ENCODE measurements at regions not wholly inside any gene's neighbourhood (a gene's known extent, or its start where the extent isn't known, plus 50 kb on each side); places are given as distances from the start of the nearest gene placed in this dataset.
"Not testable (repeated sequence)": the region's sequence is repeated elsewhere in the genome, so short reads cannot be mapped to it uniquely, and the experiment has no call there.

DNA sequence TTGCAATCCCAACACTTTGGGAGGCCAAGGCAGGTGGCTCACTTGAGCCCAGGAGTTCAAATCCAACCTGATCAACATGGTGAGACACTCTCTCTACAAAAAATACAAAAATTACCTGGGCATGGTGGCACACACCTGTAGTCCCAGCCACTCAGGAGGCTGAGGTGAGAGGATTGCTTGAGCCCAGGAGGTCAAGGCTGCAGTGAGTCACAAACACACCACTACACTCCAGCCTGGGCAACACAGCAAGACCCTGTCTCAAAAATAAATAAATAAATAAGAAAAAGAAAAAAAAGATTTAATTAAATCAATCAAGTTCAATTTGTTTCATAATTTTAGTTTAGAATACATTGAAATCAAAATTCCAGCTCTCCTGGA lies 242.2 kb downstream of the LY86 start:
- TF ChIP-seq, protein P1, sequence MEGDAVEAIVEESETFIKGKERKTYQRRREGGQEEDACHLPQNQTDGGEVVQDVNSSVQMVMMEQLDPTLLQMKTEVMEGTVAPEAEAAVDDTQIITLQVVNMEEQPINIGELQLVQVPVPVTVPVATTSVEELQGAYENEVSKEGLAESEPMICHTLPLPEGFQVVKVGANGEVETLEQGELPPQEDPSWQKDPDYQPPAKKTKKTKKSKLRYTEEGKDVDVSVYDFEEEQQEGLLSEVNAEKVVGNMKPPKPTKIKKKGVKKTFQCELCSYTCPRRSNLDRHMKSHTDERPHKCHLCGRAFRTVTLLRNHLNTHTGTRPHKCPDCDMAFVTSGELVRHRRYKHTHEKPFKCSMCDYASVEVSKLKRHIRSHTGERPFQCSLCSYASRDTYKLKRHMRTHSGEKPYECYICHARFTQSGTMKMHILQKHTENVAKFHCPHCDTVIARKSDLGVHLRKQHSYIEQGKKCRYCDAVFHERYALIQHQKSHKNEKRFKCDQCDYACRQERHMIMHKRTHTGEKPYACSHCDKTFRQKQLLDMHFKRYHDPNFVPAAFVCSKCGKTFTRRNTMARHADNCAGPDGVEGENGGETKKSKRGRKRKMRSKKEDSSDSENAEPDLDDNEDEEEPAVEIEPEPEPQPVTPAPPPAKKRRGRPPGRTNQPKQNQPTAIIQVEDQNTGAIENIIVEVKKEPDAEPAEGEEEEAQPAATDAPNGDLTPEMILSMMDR (IDR thresholded peaks at IDR 0.05), result not testable (repeated sequence)
- not testable (repeated sequence) for TF ChIP-seq POLR2A, POLR2AphosphoS5 (IDR thresholded peaks at IDR 0.05)
